H9 (cell line): ENCODE measurements at regions not wholly inside any gene's neighbourhood (a gene's known extent, or its start where the extent isn't known, plus 50 kb on each side); places are given as distances from the start of the nearest gene placed in this dataset.
A peak's percentile ranks its signal among the peaks of the same experiment; 100 is the strongest.

Source experiments
- DNase-seq: peaks from one replicate; pipeline ENCODE4 v3.0.0-alpha.2; 2017
- H2AFZ ChIP-seq: one replicate; pipeline ENCODE4 v1.6.1; 2013; ENCODE audit warnings: mild to moderate bottlenecking, low read length, control low read depth, moderate library complexity
- H2AK5ac ChIP-seq: 2 replicates; pipeline ENCODE4 v1.6.1; 2013; ENCODE audit warnings: low read length, control low read depth, mixed read lengths; ENCODE audit not compliant: insufficient read length
- H2BK120ac ChIP-seq: one replicate; pipeline ENCODE4 v1.6.1; 2013; ENCODE audit warnings: low read depth, mild to moderate bottlenecking, low read length, control low read depth, inconsistent platforms; ENCODE audit not compliant: poor library complexity, severe bottlenecking
- H2BK12ac ChIP-seq: 2 replicates; pipeline ENCODE4 v1.6.1; 2013; ENCODE audit warnings: low read length, control low read depth, mixed read lengths, low read depth; ENCODE audit not compliant: insufficient read length
- H2BK15ac ChIP-seq: 2 replicates; pipeline ENCODE4 v1.6.1; 2013; ENCODE audit warnings: low read depth, low read length, control low read depth
- H2BK20ac ChIP-seq: one replicate; pipeline ENCODE4 v1.6.1; 2013; ENCODE audit warnings: low read depth, mild to moderate bottlenecking, low read length, control low read depth, inconsistent platforms; ENCODE audit not compliant: poor library complexity, severe bottlenecking
- H2BK5ac ChIP-seq: 2 replicates; pipeline ENCODE4 v1.6.1; 2013; ENCODE audit warnings: low read length, control low read depth, mixed read lengths; ENCODE audit not compliant: insufficient read length
- H3K14ac ChIP-seq: 2 replicates; pipeline ENCODE4 v1.6.1; 2013; ENCODE audit warnings: low read length, control low read depth; ENCODE audit not compliant: insufficient read depth
- H3K18ac ChIP-seq: 2 replicates; pipeline ENCODE4 v1.6.1; 2013; ENCODE audit warnings: low read depth, mild to moderate bottlenecking, mixed read lengths, low read length, control low read depth; ENCODE audit not compliant: insufficient read length
- H3K23ac ChIP-seq: 2 replicates; pipeline ENCODE4 v1.6.1; 2013; ENCODE audit warnings: low read length, control low read depth, mixed read lengths, low read depth; ENCODE audit not compliant: insufficient read length
- H3K23me2 ChIP-seq: 2 replicates; pipeline ENCODE4 v1.6.1; 2013; ENCODE audit warnings: low read depth, mild to moderate bottlenecking, mixed read lengths, low read length, control low read depth; ENCODE audit not compliant: insufficient read length, poor library complexity, severe bottlenecking
- H3K27ac ChIP-seq: 2 replicates; pipeline ENCODE4 v1.5.1; 2013; ENCODE audit warnings: low read length, control low read depth, mixed read lengths, low read depth; ENCODE audit not compliant: insufficient read length
- H3K27me3 ChIP-seq: 2 replicates; pipeline ENCODE4 v1.6.1; 2013; ENCODE audit warnings: low read length, control low read depth, inconsistent platforms; ENCODE audit not compliant: insufficient read depth
- H3K4ac ChIP-seq: 2 replicates; pipeline ENCODE4 v1.6.1; 2013; ENCODE audit warnings: low read depth, mild to moderate bottlenecking, control low read depth, inconsistent platforms, low read length, moderate library complexity
- H3K4me1 ChIP-seq: 2 replicates; pipeline ENCODE4 v1.6.1; 2013; ENCODE audit warnings: low read length, control low read depth, inconsistent platforms; ENCODE audit not compliant: insufficient read depth
- H3K4me2 ChIP-seq: 2 replicates; pipeline ENCODE4 v1.6.1; 2013; ENCODE audit warnings: low read length, control low read depth, mixed read lengths; ENCODE audit not compliant: insufficient read length, insufficient read depth
- H3K56ac ChIP-seq: 2 replicates; pipeline ENCODE4 v1.6.1; 2013; ENCODE audit warnings: low read depth, mild to moderate bottlenecking, mixed read lengths, low read length, control low read depth; ENCODE audit not compliant: insufficient read length
- H3K79me1 ChIP-seq: 2 replicates; pipeline ENCODE4 v1.6.1; 2013; ENCODE audit warnings: low read depth, mild to moderate bottlenecking, moderate library complexity, low read length, control low read depth, inconsistent platforms; ENCODE audit not compliant: insufficient read depth, poor library complexity, severe bottlenecking
- H3K79me2 ChIP-seq: 2 replicates; pipeline ENCODE4 v1.6.1; 2013; ENCODE audit warnings: low read length, control low read depth, inconsistent platforms; ENCODE audit not compliant: insufficient read depth
- H3K9ac ChIP-seq: 2 replicates; pipeline ENCODE4 v1.6.1; 2013; ENCODE audit warnings: low read length, control low read depth, mixed read lengths; ENCODE audit not compliant: insufficient read length; ENCODE audit errors: extremely low read depth
- H3K9me3 ChIP-seq: one replicate; pipeline ENCODE4 v1.6.1; 2013; ENCODE audit warnings: low read depth, low read length, inconsistent platforms; ENCODE audit not compliant: control insufficient read depth
- H3T11ph ChIP-seq: one replicate; pipeline ENCODE4 v1.6.1; 2013; ENCODE audit warnings: mild to moderate bottlenecking, low read length, control low read depth, inconsistent platforms
- H4K20me1 ChIP-seq: one replicate; pipeline ENCODE4 v1.6.1; 2013; ENCODE audit not compliant: control insufficient read depth, insufficient read length, insufficient read depth
- H4K5ac ChIP-seq: 2 replicates; pipeline ENCODE4 v1.6.1; 2013; ENCODE audit warnings: low read depth, mild to moderate bottlenecking, mixed read lengths, low read length, control low read depth; ENCODE audit not compliant: insufficient read length
- H4K8ac ChIP-seq: replicated peaks from 2 replicates; pipeline ENCODE4 v1.6.1; 2013; ENCODE audit warnings: low read length, control low read depth, mixed read lengths, low read depth; ENCODE audit not compliant: insufficient read length
- H4K91ac ChIP-seq: 2 replicates; pipeline ENCODE4 v1.6.1; 2013; ENCODE audit warnings: low read depth, mild to moderate bottlenecking, moderate library complexity, mixed read lengths, low read length, control low read depth; ENCODE audit not compliant: insufficient read length
- H3K27ac Mint-ChIP-seq, 3 experiments: 2 replicates in 2 of 3; 3 replicates in 1 of 3; pipeline ENCODE4 v1.8.0; 2020 to 2021; ENCODE audit warnings: mixed read lengths in 3 of 3, mild to moderate bottlenecking in 1 of 3, moderate library complexity in 1 of 3
- H3K27me3 Mint-ChIP-seq: 2 replicates; pipeline ENCODE4 v1.8.0; 2021; ENCODE audit warnings: low read depth, mild to moderate bottlenecking, moderate library complexity, mixed read lengths
- H3K36me3 Mint-ChIP-seq, 3 experiments: 2 replicates in 2 of 3; 3 replicates in 1 of 3; pipeline ENCODE4 v1.8.0; 2020 to 2021; ENCODE audit warnings: low read depth in 3 of 3, mixed read lengths in 3 of 3; ENCODE audit not compliant: insufficient read depth in 1 of 3
- H3K4me1 Mint-ChIP-seq, 2 experiments: 2 replicates each; pipeline ENCODE4 v1.8.0; 2020; ENCODE audit warnings: mixed read lengths in 2 of 2
- H3K4me3 Mint-ChIP-seq, 2 experiments: 2 replicates in 1 of 2; 3 replicates in 1 of 2; pipeline ENCODE4 v1.8.0; 2020 to 2021; ENCODE audit warnings: mild to moderate bottlenecking in 2 of 2, mixed read lengths in 2 of 2, moderate library complexity in 1 of 2
- H3K9me3 Mint-ChIP-seq, 2 experiments: 2 replicates in 1 of 2; 3 replicates in 1 of 2; pipeline ENCODE4 v1.8.0; 2020; ENCODE audit warnings: mild to moderate bottlenecking in 2 of 2, mixed read lengths in 2 of 2, moderate library complexity in 1 of 2
- CTCF ChIP-seq: fragments of 200-600 bp; sonication (generic); conservative IDR thresholded peaks from 3 replicates; pipeline ENCODE4 v1.8.0; 2021; ENCODE audit warnings: antibody characterized with exemption, mild to moderate bottlenecking
- WGBS: extraction: QIAGEN DNeasy Blood & Tissue Kit; methylation state at CpG from one replicate; pipeline ENCODE4 v1.1.7; 2013; ENCODE audit warnings: missing lambda C conversion rate, low lambda C conversion rate, mixed read lengths; ENCODE audit not compliant: insufficient read length; ENCODE audit errors: extremely low coverage; 5-methylcytosine and 5-hydroxymethylcytosine counted together

GRCh38 chr12:37672655-37673260 lies 643.8 kb upstream of the ALG10B start:
- no peak overlapping the region for H3T11ph ChIP-seq
- H3K18ac ChIP-seq = no peak overlapping the region
- no peak overlapping the region for H4K91ac ChIP-seq
- H3K27ac ChIP-seq = no peak overlapping the region
- H2BK15ac ChIP-seq = no peak overlapping the region
- no peaks in the 10 kb centered on the region for H3K79me2 ChIP-seq
- peak; percentile 49; the same call in 2 of the 3 replicates for TF ChIP-seq CTCF
- H3K36me3 Mint-ChIP-seq = peaks cover 0 to 39% (median 1%) of the 10 kb centered on the region in 3 experiments; a peak in 3 of 7 replicates
- DNase-seq = no peak
- no peak overlapping the region for H4K5ac ChIP-seq
- H2BK20ac ChIP-seq = no peak overlapping the region
- peaks cover 94 to 98% of the 10 kb centered on the region in 2 experiments for H3K9me3 Mint-ChIP-seq
- H3K27me3 ChIP-seq = no peaks in the 10 kb centered on the region
- no peaks in the 10 kb centered on the region for H3K4me1 ChIP-seq
- no peaks in the 10 kb centered on the region for H3K79me1 ChIP-seq
- H3K27me3 Mint-ChIP-seq = no peaks in the 10 kb centered on the region
- no peaks in the 10 kb centered on the region for H3K4me1 Mint-ChIP-seq
- no peak overlapping the region for H3K56ac ChIP-seq
- H2AK5ac ChIP-seq = no peak overlapping the region
- no peak overlapping the region for H3K9ac ChIP-seq
- no peak overlapping the region for H2BK120ac ChIP-seq
- H3K27ac Mint-ChIP-seq = no peak overlapping the region
- no peaks in the 10 kb centered on the region for H4K20me1 ChIP-seq
- H3K14ac ChIP-seq = no peak overlapping the region
- no peak overlapping the region for H2BK5ac ChIP-seq
- no peak overlapping the region for H2BK12ac ChIP-seq
- H3K9me3 ChIP-seq = peaks cover 27% of the 10 kb centered on the region
- no peak overlapping the region for H4K8ac ChIP-seq
- H3K4me3 Mint-ChIP-seq = no peak overlapping the region
- WGBS = no CpG with 5 or more reads among the region's 6 CpGs
- H2AFZ ChIP-seq = no peak overlapping the region
- no peaks in the 10 kb centered on the region for H3K23me2 ChIP-seq
- H3K4ac ChIP-seq = no peak overlapping the region
- no peak overlapping the region for H3K23ac ChIP-seq
- H3K4me2 ChIP-seq = no peak overlapping the region
